ENCODE measurements at regions not wholly inside any gene's neighbourhood (a gene's known extent, or its start where the extent isn't known, plus 50 kb on each side); places are given as distances from the start of the nearest gene placed in this dataset.

GRCh38 chr1:79550402-79550801, 543.9 kb upstream of the ADGRL4 start:
- TF ChIP-seq CTCF (IDR thresholded peaks at IDR 0.05) = no peak
- no peak for TF ChIP-seq ZFX (IDR thresholded peaks at IDR 0.05; ENCODE audit: borderline replicate concordance)
